HG03095 (cell line): ENCODE measurements at regions not wholly inside any gene's neighbourhood (a gene's known extent, or its start where the extent isn't known, plus 50 kb on each side); places are given as distances from the start of the nearest gene placed in this dataset.

Experiments used
- ATAC-seq: cut with Tn5 transposase; IDR thresholded peaks from one replicate; pipeline ENCODE4 v1.9.1; 2021; ENCODE audit warnings: moderate library complexity; ENCODE audit not compliant: unreplicated experiment

DNA sequence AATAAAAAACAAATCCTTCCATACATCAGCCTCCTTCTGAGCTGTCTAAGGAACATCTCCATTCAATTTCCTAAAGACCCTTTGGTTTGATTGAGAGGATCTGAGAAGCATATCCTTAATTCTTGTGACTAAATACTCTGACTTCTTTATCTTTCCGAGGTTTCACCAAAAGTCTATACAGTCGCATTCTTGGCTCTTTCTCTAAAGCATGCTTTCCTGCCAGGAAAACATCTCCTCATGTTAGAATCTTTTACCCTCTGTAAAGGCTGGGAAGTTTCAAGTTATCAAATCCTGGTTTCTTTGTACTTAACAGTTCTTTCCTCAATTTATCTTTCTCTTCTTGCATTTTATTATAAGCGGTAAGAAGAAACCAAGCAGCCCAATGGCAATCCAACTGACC is 630.4 kb downstream of the PTPRC start:
- ATAC-seq: no peak

GRCh38 chr1:199272139-199272544 is 633.3 kb downstream of the PTPRC start:
- no peak for ATAC-seq

DNA sequence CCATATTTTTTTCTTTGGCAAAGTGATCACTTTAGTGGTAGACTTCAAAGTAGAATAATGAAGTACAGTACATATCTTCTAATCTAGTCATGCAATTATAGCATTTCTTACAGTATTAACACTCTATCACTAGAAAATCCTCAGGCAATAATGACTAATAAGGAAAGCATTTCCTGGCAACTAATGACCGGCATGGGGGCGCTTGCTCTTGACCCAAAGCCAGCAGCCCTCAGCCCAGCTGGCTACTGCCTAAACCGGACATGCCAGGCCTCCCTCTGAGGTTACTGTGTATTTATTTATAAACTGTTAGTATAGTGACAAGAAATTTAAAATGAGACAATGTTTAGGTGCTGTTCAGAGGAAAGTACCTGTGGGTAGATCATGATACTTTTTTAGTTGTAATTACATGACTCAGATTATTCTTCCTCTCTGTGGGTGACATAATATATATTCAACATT is 633.8 kb downstream of the PTPRC start:
- ATAC-seq: peak; percentile 76

GRCh38 chr1:199273837-199274379 is 635.1 kb downstream of the PTPRC start:
- no peak for ATAC-seq

DNA sequence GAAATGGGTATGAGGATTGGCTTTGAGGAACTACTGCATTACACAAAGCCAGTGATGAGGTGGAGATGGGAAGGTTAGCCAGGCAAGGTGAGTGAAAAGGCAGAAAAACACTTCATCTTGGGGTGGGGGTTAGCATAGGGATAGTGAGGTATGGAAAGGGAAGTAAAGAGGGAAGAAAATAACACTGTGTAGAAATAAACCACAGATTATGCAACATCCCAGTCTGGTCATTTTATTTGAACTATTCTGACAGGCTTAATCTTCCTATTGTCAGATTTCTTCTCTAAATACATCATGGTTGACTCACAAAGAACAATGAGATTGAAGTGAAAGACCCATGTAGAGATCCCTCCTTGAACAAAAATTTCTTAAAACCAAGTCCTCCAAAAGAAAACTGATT is 640.2 kb downstream of the PTPRC start:
- ATAC-seq: no peak

DNA sequence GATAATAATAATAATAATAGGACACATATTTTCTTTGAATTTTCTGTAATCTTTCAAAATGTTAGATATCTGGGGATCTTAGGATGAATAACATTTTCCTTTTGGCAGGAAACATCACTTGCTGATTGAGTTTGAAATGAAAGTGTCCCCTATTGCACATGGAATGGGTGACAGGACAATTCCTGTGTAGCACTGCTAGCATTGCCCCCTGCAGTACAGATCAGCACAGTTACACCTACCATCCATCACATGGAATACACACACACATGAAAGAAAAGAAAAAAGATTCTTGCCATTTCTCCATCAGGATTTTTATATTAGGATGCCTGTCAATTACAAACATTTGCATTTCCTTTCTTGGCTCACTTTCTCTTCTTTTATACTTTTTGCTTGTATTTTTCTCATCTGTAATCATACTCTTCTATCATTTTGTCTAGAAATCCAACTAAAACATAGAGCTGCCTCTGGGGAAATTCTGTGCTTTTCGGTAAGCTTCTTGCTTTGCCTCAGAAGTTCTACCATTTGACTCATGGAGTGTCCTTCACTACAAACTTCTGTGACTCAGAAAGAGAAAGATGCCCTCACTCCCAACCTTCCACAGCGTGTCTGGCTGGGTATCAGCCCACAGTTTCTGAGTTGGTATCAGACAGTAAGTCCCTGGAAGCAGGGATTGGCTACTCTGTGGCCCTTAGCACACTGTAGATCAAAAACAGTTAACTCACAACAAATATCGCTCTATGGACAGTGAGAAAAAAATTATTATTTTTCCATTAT is 641.2 kb downstream of the PTPRC start:
- no peak for ATAC-seq

- ATAC-seq: no peak
These were observed 644.0 kb downstream of the PTPRC start for GRCh38 chr1:199282751-199283305.

- ATAC-seq: no peak
These were observed 645.0 kb downstream of the PTPRC start for GRCh38 chr1:199283794-199284193.

GRCh38 chr1:199287206-199287605 is 648.4 kb downstream of the PTPRC start:
- ATAC-seq: no peak

DNA sequence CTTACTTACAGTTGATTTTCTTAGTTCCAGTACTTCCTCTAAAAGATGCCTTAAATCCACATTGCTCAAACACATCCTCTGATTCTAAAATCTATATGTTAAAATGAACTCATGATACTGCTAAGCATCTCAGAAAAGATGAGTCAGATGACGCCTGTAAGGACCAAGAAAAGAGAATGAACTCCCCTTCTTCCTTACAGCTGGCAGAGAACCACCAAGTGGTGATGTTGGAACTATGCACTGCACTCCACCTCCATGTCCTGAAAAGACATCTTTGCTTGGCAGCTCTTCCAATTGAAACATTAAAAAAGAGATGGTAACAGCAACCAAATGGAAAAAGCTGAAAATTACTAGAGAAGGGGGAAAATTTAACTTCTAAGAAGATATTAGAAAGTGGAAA is 648.8 kb downstream of the PTPRC start:
- no peak for ATAC-seq

DNA sequence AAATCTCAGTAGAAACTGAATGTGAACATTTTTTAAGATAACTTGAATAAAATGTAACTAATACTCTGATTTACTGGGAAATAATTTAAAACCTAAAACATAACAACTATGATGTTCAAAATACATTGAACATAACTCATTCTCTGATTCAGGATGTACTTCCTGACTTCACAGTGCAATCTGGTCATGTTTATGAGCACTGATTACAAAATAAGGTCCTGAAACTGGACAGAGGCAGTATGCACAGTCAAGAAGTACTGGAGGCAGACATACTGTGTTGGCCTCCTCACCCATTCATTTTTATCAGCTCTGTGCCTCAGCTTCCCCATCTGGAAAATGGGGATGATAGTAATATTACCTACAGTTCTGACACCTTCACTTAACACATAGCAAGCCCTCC is 651.3 kb downstream of the PTPRC start:
- ATAC-seq: no peak

- ATAC-seq: no peak
These were observed 652.3 kb downstream of the PTPRC start for GRCh38 chr1:199291022-199291740.

DNA sequence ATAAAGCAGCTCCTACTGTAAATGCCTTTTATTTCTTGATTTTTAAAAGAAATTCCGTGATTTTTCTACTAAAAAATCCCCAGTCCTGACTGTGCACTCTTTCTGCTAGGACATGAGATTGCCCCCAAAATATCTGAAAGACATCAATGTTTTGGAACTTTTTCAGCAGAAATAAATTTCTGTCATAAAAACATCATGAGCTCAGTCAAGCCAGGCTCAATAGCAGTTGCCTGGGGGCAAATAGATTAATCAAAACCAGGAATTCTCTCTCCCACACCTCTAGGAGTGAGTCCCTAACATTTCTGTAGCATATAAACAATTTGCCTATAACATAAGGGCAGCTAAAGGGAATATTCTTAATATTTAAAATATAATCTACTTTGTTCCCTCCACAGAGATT is 654.1 kb downstream of the PTPRC start:
- ATAC-seq: no peak

- ATAC-seq: no peak
These were observed 656.3 kb downstream of the PTPRC start for GRCh38 chr1:199295107-199295506.

- no peak for ATAC-seq
These were observed 658.3 kb downstream of the PTPRC start for GRCh38 chr1:199297174-199297573.

DNA sequence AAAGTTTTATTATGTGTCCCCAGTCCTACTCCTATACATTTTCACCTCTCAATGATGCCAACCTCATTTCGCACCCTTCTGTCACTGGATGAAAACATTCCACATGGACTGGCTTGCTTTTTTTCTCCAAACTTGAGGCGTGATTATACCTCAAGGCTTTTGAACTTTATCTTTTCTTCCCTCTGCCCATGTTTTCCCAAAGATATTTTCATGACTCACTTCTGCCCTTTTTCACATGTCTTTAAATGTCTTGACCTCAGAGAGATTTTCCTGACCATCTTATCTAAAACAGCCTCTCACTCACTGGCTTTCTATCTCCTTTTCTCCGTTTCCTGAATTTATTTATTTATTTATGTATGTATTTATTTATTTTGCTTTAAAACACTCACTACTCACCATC is 659.0 kb downstream of the PTPRC start:
- ATAC-seq: no peak

GRCh38 chr1:199298825-199299224 is 660.0 kb downstream of the PTPRC start:
- no peak for ATAC-seq

DNA sequence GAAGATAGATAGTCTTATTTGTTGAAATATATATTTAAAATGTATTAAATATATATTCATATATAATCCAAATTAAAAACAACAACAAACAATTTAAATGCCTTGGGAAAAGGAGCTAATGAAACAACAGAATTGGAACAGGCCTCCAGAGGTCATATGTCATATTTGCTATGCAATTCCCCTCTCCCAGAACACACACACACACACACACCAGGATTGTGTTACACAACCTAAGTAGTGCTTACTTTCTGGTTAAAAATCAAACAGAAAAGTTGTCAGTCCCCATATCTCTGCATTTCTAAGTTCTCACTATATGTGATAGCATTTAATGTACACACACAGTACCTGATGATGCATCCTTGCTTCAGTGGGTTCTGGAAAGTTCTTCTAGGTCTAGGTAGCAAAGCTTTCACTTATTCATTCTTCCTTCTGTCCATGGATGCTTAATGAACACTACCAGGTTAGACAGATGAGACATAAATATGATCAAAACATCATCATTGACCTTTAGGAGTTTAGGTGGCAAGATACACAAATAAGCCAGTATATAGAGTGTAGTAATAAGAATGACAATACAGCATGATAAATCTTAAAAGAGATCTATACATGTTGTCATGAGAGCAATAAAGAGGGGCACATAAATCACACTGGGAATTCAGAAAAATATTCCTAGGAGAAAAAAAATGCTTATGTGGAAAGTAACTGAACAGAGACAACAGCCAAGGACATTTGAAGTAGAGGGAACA is 662.8 kb downstream of the PTPRC start:
- ATAC-seq: no peak

DNA sequence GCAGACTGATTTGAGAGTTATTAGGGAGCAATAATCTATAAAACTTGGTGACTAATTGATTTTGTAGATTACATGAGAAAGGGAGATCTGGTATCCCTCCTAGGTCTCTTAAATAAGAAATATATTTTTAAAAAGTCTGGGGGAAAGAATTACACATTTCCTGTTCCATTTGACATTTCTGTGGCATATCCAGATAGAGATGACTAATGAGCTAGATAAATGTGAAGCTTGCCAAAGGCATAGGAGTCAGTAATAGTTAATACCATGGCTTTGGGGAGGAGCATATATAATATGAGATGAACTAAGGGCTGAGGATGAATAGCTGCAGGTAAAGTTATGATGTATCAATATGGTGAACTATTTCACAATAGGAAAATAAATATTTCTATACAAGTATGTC is 663.7 kb downstream of the PTPRC start:
- ATAC-seq: no peak

DNA sequence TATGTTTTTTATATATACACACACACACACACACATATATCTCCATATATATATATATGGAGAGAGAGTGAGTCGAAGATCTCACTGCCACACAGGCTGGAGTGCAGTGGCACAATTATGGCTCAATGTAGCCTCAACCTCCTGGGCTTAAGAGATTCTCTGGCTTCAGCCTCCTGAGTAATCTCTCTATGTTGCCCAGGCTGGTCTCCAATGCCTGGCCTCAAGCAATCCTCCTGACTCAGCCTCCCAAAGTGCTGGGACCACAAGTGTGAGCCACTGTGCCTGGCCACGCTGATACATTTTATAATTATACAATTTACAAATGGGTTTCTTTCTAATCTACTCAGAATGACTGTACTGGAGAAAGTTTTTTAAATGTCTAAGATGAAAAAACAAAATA is 664.2 kb downstream of the PTPRC start:
- ATAC-seq: no peak

- no peak for ATAC-seq
These were observed 666.2 kb downstream of the PTPRC start for GRCh38 chr1:199305053-199305452.
